Activated CD4-positive, alpha-beta T cell treated with anti-CD3 and anti-CD28 coated beads for 1 hour (primary cell): ENCODE measurements at regions not wholly inside any gene's neighbourhood (a gene's known extent, or its start where the extent isn't known, plus 50 kb on each side); places are given as distances from the start of the nearest gene placed in this dataset.
"Not testable (repeated sequence)": the region's sequence is repeated elsewhere in the genome, so short reads cannot be mapped to it uniquely, and the experiment has no call there.

Experiments used
- DNase-seq: peaks from one replicate; pipeline ENCODE4 v3.0.0-alpha.2; 2020

- DNase-seq, result no peak
Measured at GRCh38 chr3:30539772-30540171, 66.6 kb upstream of the TGFBR2 start.

- DNase-seq, result not testable (repeated sequence)
Measured at GRCh38 chr3:30541156-30541555, 65.2 kb upstream of the TGFBR2 start.

GRCh38 chr3:30542897-30543296, 63.5 kb upstream of the TGFBR2 start:
- no peak for DNase-seq

GRCh38 chr3:30544812-30545211, 61.6 kb upstream of the TGFBR2 start:
- DNase-seq, result no peak

- no peak for DNase-seq
Measured at GRCh38 chr3:30546934-30547333, 59.5 kb upstream of the TGFBR2 start.

GRCh38 chr3:30547716-30548115, 58.7 kb upstream of the TGFBR2 start:
- DNase-seq, result no peak

- DNase-seq, result no peak
Measured at GRCh38 chr3:30548600-30548999, 57.8 kb upstream of the TGFBR2 start.

- no peak for DNase-seq
Measured at GRCh38 chr3:30549600-30549999, 56.8 kb upstream of the TGFBR2 start.

- no peak for DNase-seq
Measured at GRCh38 chr3:30550246-30550645, 56.2 kb upstream of the TGFBR2 start.

GRCh38 chr3:30551266-30551665, 55.1 kb upstream of the TGFBR2 start:
- no peak for DNase-seq

- no peak for DNase-seq
Measured at GRCh38 chr3:30551927-30552326, 54.5 kb upstream of the TGFBR2 start.

GRCh38 chr3:30553641-30554316, 52.6 kb upstream of the TGFBR2 start:
- DNase-seq, result no peak

GRCh38 chr3:30554317-30554690, 52.1 kb upstream of the TGFBR2 start:
- no peak for DNase-seq

GRCh38 chr3:30555968-30556367, 50.4 kb upstream of the TGFBR2 start:
- no peak for DNase-seq
